Osteoblast (primary cell): ENCODE measurements at regions not wholly inside any gene's neighbourhood (a gene's known extent, or its start where the extent isn't known, plus 50 kb on each side); places are given as distances from the start of the nearest gene placed in this dataset.

Source experiments
- DNase-seq: peaks from one replicate; pipeline ENCODE4 v3.0.0; 2011; ENCODE audit warnings: low spot score, mixed read lengths; ENCODE audit not compliant: insufficient read length; ENCODE audit errors: missing footprints
- H2AFZ ChIP-seq: 2 replicates; pipeline ENCODE4 v1.6.0; 2011; ENCODE audit warnings: mild to moderate bottlenecking, low read length
- H3K27ac ChIP-seq: 2 replicates; pipeline ENCODE4 v1.5.1; 2011; ENCODE audit warnings: mild to moderate bottlenecking, low read depth, low read length, moderate library complexity
- H3K27me3 ChIP-seq: 2 replicates; pipeline ENCODE4 v1.6.0; 2012; ENCODE audit warnings: mild to moderate bottlenecking, control low read depth, inconsistent platforms, low read length, moderate library complexity; ENCODE audit not compliant: insufficient read depth
- H3K36me3 ChIP-seq: 2 replicates; pipeline ENCODE4 v1.5.1; 2011; ENCODE audit warnings: mild to moderate bottlenecking, low read length, control low read depth, moderate library complexity; ENCODE audit not compliant: insufficient read depth
- H3K4me1 ChIP-seq: 2 replicates; pipeline ENCODE4 v1.5.1; 2011; ENCODE audit warnings: mild to moderate bottlenecking, low read length, control low read depth, moderate library complexity; ENCODE audit not compliant: insufficient read depth
- H3K4me2 ChIP-seq: 2 replicates; pipeline ENCODE4 v1.6.0; 2011; ENCODE audit warnings: mild to moderate bottlenecking, low read length; ENCODE audit not compliant: insufficient read depth
- H3K4me3 ChIP-seq: fragments of 200-600 bp; sonication (generic); 3 replicates; pipeline ENCODE4 v1.5.1; 2012; ENCODE audit warnings: mild to moderate bottlenecking, low read length, inconsistent platforms; ENCODE audit not compliant: insufficient read depth
- H3K79me2 ChIP-seq: 2 replicates; pipeline ENCODE4 v1.6.0; 2012; ENCODE audit warnings: mild to moderate bottlenecking, low read length, control low read depth, inconsistent platforms; ENCODE audit not compliant: insufficient read depth
- H3K9me3 ChIP-seq: 2 replicates; pipeline ENCODE4 v1.5.1; 2011; ENCODE audit warnings: low read depth, low read length, control low read depth
- H4K20me1 ChIP-seq: 2 replicates; pipeline ENCODE4 v1.6.0; 2012; ENCODE audit warnings: mild to moderate bottlenecking, low read length, control low read depth; ENCODE audit not compliant: insufficient read depth
- CTCF ChIP-seq: IDR thresholded peaks from 2 replicates; pipeline ENCODE4 v1.5.1; 2011; ENCODE audit warnings: mild to moderate bottlenecking, low read depth, low read length, moderate library complexity; ENCODE audit errors: extremely low read depth

GRCh38 chr3:150145659-150146058, 175.0 kb upstream of the PFN2 start:
- no peaks in the 10 kb centered on the region for H3K79me2 ChIP-seq
- no peaks in the 10 kb centered on the region for H4K20me1 ChIP-seq
- no peak overlapping the region for H2AFZ ChIP-seq
- H3K4me3 ChIP-seq: no peak overlapping the region
- H3K4me1 ChIP-seq: peaks cover 37% of the 10 kb centered on the region
- H3K4me2 ChIP-seq: no peak overlapping the region
- TF ChIP-seq CTCF: no peak
- H3K9me3 ChIP-seq: no peaks in the 10 kb centered on the region
- DNase-seq: no peak
- no peak overlapping the region for H3K27ac ChIP-seq
- no peaks in the 10 kb centered on the region for H3K27me3 ChIP-seq
- H3K36me3 ChIP-seq: no peaks in the 10 kb centered on the region

GRCh38 chr3:150144191-150144708, 173.6 kb upstream of the PFN2 start:
- Histone ChIP-seq H3K27me3 (no peaks in the 10 kb centered on the region), H2AFZ (no peak overlapping the region), H3K36me3 (no peaks in the 10 kb centered on the region), H4K20me1 (no peaks in the 10 kb centered on the region), H3K4me1 (peaks cover 26% of the 10 kb centered on the region), H3K4me3 (no peak overlapping the region), H3K79me2 (no peaks in the 10 kb centered on the region), H3K4me2 (no peak overlapping the region), H3K9me3 (no peaks in the 10 kb centered on the region), H3K27ac (no peak overlapping the region)
- DNase-seq: no peak
- TF ChIP-seq CTCF: no peak

GRCh38 chr3:150142936-150143335, 172.2 kb upstream of the PFN2 start:
- DNase-seq: no peak

GRCh38 chr3:150141790-150142326, 171.2 kb upstream of the PFN2 start:
- Histone ChIP-seq H2AFZ (no peak overlapping the region), H3K4me1 (peaks cover 2% of the 10 kb centered on the region), H3K9me3 (no peaks in the 10 kb centered on the region), H3K79me2 (no peaks in the 10 kb centered on the region), H3K4me2 (no peak overlapping the region), H4K20me1 (no peaks in the 10 kb centered on the region), H3K27me3 (no peaks in the 10 kb centered on the region), H3K36me3 (no peaks in the 10 kb centered on the region), H3K4me3 (no peak overlapping the region), H3K27ac (no peak overlapping the region)
- no peak for DNase-seq
- TF ChIP-seq CTCF: no peak

More at GRCh38 chr3:150142936-150143335, 172.2 kb upstream of the PFN2 start:
- no peaks in the 10 kb centered on the region for H3K27me3 ChIP-seq
- TF ChIP-seq CTCF: no peak
- no peak overlapping the region for H3K27ac ChIP-seq
- H4K20me1 ChIP-seq: no peaks in the 10 kb centered on the region
- peaks cover 13% of the 10 kb centered on the region for H3K4me1 ChIP-seq
- H3K4me3 ChIP-seq: no peak overlapping the region
- no peak overlapping the region for H3K4me2 ChIP-seq
- H3K9me3 ChIP-seq: no peaks in the 10 kb centered on the region
- no peaks in the 10 kb centered on the region for H3K79me2 ChIP-seq
- no peaks in the 10 kb centered on the region for H3K36me3 ChIP-seq
- H2AFZ ChIP-seq: no peak overlapping the region
